ENCODE measurements at regions not wholly inside any gene's neighbourhood (a gene's known extent, or its start where the extent isn't known, plus 50 kb on each side); places are given as distances from the start of the nearest gene placed in this dataset.

DNA sequence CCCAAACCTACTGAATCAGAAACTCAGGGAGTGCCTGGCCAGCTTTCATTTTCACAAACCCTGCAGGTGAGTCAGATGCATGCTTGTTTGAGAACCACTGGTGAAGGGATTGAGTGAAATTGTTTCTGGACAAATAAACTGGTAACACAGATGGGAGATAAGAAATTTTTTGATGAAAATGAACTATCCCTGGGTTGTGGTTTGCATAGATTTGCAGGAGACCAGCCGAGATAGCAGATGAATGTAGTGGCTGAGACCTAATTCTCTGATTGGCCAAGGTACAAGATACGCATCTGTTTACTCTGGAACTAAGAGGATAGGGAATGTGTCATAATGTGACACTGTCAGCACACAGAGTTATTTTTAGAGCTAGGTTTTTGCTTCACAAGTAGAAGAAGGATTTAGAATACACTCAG, 117.8 kb upstream of the NOCT start:
- TF ChIP-seq SP1 (IDR thresholded peaks at IDR 0.05) (no peak), FOXA1 (IDR thresholded peaks at IDR 0.05) (no peak), ARNT (IDR thresholded peaks at IDR 0.05) (no peak), L3MBTL2 (conservative IDR thresholded peaks at IDR 0.05) (no peak), FOXK2 (IDR thresholded peaks at IDR 0.05) (no peak), CTBP1 (IDR thresholded peaks at IDR 0.05; ENCODE audit: borderline replicate concordance) (no peak), FOXM1 (IDR thresholded peaks at IDR 0.05; ENCODE audit: borderline replicate concordance) (no peak), ELF4 (IDR thresholded peaks at IDR 0.05) (no peak), ZNF384 (IDR thresholded peaks at IDR 0.05) (no peak), BHLHE40 (IDR thresholded peaks at IDR 0.05; ENCODE audit: borderline replicate concordance) (no peak), TARDBP (IDR thresholded peaks at IDR 0.05) (no peak)
- TF ChIP-seq, protein P1, sequence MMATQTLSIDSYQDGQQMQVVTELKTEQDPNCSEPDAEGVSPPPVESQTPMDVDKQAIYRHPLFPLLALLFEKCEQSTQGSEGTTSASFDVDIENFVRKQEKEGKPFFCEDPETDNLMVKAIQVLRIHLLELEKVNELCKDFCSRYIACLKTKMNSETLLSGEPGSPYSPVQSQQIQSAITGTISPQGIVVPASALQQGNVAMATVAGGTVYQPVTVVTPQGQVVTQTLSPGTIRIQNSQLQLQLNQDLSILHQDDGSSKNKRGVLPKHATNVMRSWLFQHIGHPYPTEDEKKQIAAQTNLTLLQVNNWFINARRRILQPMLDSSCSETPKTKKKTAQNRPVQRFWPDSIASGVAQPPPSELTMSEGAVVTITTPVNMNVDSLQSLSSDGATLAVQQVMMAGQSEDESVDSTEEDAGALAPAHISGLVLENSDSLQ (IDR thresholded peaks at IDR 0.05): no peak

Data from HEK293T (cell line).